Calu3 (cell line): ENCODE measurements at regions not wholly inside any gene's neighbourhood (a gene's known extent, or its start where the extent isn't known, plus 50 kb on each side); places are given as distances from the start of the nearest gene placed in this dataset.
"Not testable (repeated sequence)": the region's sequence is repeated elsewhere in the genome, so short reads cannot be mapped to it uniquely, and the experiment has no call there.

Source experiments
- BruUV-seq: library from RNA; stranded (reverse); fragments of 400-500 nt; replicated peaks from 2 replicates; lab custom pipeline; 2021; lab: Mats Ljungman, UMichigan
- CTCF ChIA-PET: fragments of 300-600 bp; sonication (Branson Sonifier 250); formaldehyde crosslinking; loops from one replicate; lab custom pipeline; 2022; ENCODE audit warnings: antibody characterized with exemption; lab: Charles Lee
- DNase-seq: peaks from one replicate; pipeline ENCODE4 v3.0.0; 2022
- H3K27ac Mint-ChIP-seq: one replicate; pipeline ENCODE4 v1.8.0; 2022; ENCODE audit warnings: mixed read lengths; ENCODE audit not compliant: unreplicated experiment
- H3K27me3 Mint-ChIP-seq: one replicate; pipeline ENCODE4 v1.8.0; 2022; ENCODE audit warnings: mixed read lengths; ENCODE audit not compliant: unreplicated experiment
- H3K36me3 Mint-ChIP-seq: one replicate; pipeline ENCODE4 v1.8.0; 2022; ENCODE audit warnings: mild to moderate bottlenecking, moderate library complexity, mixed read lengths; ENCODE audit not compliant: insufficient read depth, unreplicated experiment
- H3K4me1 Mint-ChIP-seq: one replicate; pipeline ENCODE4 v1.8.0; 2022; ENCODE audit warnings: mild to moderate bottlenecking, low read depth, mixed read lengths; ENCODE audit not compliant: unreplicated experiment
- H3K4me3 Mint-ChIP-seq: one replicate; pipeline ENCODE4 v1.8.0; 2022; ENCODE audit warnings: mild to moderate bottlenecking, low read depth, moderate library complexity, mixed read lengths; ENCODE audit not compliant: unreplicated experiment
- H3K9me3 Mint-ChIP-seq: one replicate; pipeline ENCODE4 v1.8.0; 2022; ENCODE audit warnings: low read depth, mixed read lengths; ENCODE audit not compliant: unreplicated experiment
- CTCF ChIP-seq: fragments of 200-600 bp; IDR thresholded peaks from one replicate; pipeline ENCODE4 v1.8.0; 2022; ENCODE audit warnings: antibody characterized with exemption; ENCODE audit not compliant: unreplicated experiment
- intact Hi-C: fragments of 100-400 bp; cut with micrococcal nuclease; formaldehyde crosslinking; loops from one replicate; pipeline ENCODE4 v1.10.0; 2022; ENCODE audit not compliant: unreplicated experiment

DNA sequence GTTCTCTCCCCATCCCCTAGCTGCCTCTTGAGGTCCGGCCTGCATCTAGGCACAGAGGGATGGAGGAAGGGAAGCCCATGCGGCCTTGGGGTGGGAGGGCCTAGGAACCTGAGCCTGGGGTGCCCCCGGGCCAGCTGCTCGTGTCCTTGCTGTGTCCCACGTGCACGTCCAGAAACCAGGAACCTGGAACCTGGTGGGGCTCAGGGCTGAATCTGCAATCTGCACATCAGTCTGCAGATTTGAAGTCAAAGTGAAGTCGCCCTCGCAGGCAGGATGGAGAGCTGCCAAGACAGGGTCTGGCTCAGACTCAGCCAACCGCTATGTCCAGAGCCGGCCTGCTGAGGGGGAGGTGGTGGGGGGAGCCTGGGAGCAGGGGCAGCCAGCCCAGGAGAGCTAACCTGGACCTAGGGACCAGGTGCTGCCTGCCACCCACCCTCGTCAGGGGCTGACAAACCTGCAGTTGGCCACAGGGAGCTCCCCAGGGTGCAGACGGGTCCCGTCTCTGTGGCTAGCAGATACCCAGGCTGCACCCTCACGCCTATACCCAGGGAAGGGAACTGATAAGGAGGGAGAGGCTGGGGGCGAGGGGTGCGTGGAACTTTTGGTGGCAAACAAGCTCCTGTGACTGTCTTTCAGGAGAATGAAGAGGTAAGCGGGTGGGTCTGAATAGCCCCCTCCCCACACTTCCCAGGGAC lies 103.5 kb upstream of the SIMC1 start:
- intact Hi-C loops = no loop called here
- BruUV-seq = no TSS peak
- H3K4me1 Mint-ChIP-seq = peaks cover 12% of the 10 kb centered on the region

GRCh38 chr5:176140138-176140537 lies 98.1 kb upstream of the SIMC1 start:
- H3K4me1 Mint-ChIP-seq, CTCF ChIA-PET, BruUV-seq, intact Hi-C loops, H3K27ac Mint-ChIP-seq, H3K4me3 Mint-ChIP-seq, H3K36me3 Mint-ChIP-seq, H3K9me3 Mint-ChIP-seq, DNase-seq: not testable (repeated sequence)
- H3K27me3 Mint-ChIP-seq = peaks cover 63% of the 10 kb centered on the region

More for the DNA sequence above, 103.5 kb upstream of the SIMC1 start:
- no peak for TF ChIP-seq CTCF
- CTCF ChIA-PET = no interaction called here
- Mint-ChIP-seq H3K27ac (no peak overlapping the region), H3K9me3 (no peaks in the 10 kb centered on the region), H3K36me3 (no peaks in the 10 kb centered on the region), H3K27me3 (peaks cover 51% of the 10 kb centered on the region), H3K4me3 (no peak overlapping the region)
- no peak for DNase-seq

- Mint-ChIP-seq H3K9me3 (no peaks in the 10 kb centered on the region), H3K36me3 (no peaks in the 10 kb centered on the region), H3K27me3 (peaks cover 77% of the 10 kb centered on the region), H3K4me3 (no peak overlapping the region), H3K4me1 (no peaks in the 10 kb centered on the region), H3K27ac (no peak overlapping the region)
- no peak for DNase-seq
- no peak for TF ChIP-seq CTCF
- BruUV-seq = no TSS peak
- CTCF ChIA-PET = no interaction called here
- intact Hi-C loops = no loop called here
Observed at GRCh38 chr5:176144508-176144907, 93.7 kb upstream of the SIMC1 start.

GRCh38 chr5:176149948-176150347 lies 88.3 kb upstream of the SIMC1 start:
- H3K4me3 Mint-ChIP-seq, H3K36me3 Mint-ChIP-seq, H3K27ac Mint-ChIP-seq, DNase-seq, CTCF ChIA-PET, intact Hi-C loops, BruUV-seq, H3K9me3 Mint-ChIP-seq, H3K4me1 Mint-ChIP-seq: not testable (repeated sequence)
- peaks cover 57% of the 10 kb centered on the region for H3K27me3 Mint-ChIP-seq

- no peaks in the 10 kb centered on the region for H3K9me3 Mint-ChIP-seq
- H3K4me1 Mint-ChIP-seq = no peaks in the 10 kb centered on the region
- intact Hi-C loops = no loop called here
- no peak overlapping the region for H3K4me3 Mint-ChIP-seq
- no peak for TF ChIP-seq CTCF
- CTCF ChIA-PET = no interaction called here
- no peaks in the 10 kb centered on the region for H3K36me3 Mint-ChIP-seq
- no peak for DNase-seq
- no TSS peak for BruUV-seq
- no peak overlapping the region for H3K27ac Mint-ChIP-seq
- H3K27me3 Mint-ChIP-seq = peaks cover 60% of the 10 kb centered on the region
Observed at GRCh38 chr5:176151281-176151680, 86.9 kb upstream of the SIMC1 start.
